ENCODE measurements at regions not wholly inside any gene's neighbourhood (a gene's known extent, or its start where the extent isn't known, plus 50 kb on each side); places are given as distances from the start of the nearest gene placed in this dataset.

DNA sequence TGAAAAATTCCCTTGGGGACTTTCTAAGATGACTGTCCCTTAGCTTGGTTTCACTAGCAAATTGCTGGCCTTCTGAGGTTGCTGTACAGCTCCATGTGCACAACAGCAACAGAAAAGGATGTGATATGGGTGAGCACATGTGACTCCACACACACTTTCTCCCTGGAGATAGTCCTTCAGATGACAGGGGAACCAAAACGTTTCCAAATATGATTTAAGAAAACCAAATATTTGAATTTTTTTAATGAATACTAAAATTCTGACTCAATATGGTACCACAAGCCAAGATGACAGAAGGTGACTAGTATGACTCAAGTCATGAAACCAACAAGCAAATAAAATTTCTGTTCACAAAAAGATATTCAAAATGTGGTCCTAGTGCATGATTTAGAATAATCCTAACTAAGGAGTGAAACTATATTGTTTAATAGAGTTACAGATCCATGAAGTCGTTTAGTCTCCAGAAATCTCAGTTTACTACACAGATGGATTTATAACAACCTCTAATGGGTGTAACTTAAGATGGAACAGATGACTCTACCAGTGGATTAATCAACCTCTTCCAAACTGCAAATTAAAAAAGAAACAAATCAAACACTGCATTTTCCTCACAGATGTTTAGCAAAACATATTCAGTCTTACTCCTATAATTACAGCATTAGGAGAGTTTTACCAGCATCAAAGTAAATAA lies 144.8 kb upstream of the PIK3R1 start:
- no peaks in the 10 kb centered on the region for H3K9me1 ChIP-seq (ENCODE audit: control insufficient read depth, extremely low read depth, insufficient read depth, low read length)
- H4K20me1 ChIP-seq (ENCODE audit: control insufficient read depth, extremely low read depth, insufficient read depth, low read length): no peaks in the 10 kb centered on the region
- dilution Hi-C loops (cut with MboI; ENCODE audit: extremely low pct_ligation_motif_present, low sequenced_read_pairs): no loop called here
- H3K27ac ChIP-seq (ENCODE audit: control insufficient read depth, insufficient read depth, low read length): no peak overlapping the region
- H3K4me2 ChIP-seq (ENCODE audit: control insufficient read depth, extremely low read depth, insufficient read depth, low read depth, low read length): no peak overlapping the region
- H3K36me3 ChIP-seq (ENCODE audit: control insufficient read depth in 2 of 2, extremely low read depth in 1 of 2, insufficient read depth in 2 of 2, low read length in 2 of 2): no peaks in the 10 kb centered on the region
- no peak overlapping the region for H2AFZ ChIP-seq (ENCODE audit: control insufficient read depth, low read length)
- no peak for DNase-seq (ENCODE audit: low read depth, low spot score)
- H3K4me3 ChIP-seq (ENCODE audit: control insufficient read depth in 2 of 3, extremely low read depth in 1 of 3, insufficient read depth in 2 of 3, low read depth in 1 of 3, low read length in 3 of 3): no peak overlapping the region
- H3K79me2 ChIP-seq (ENCODE audit: control insufficient read depth, insufficient read depth, low read length): no peaks in the 10 kb centered on the region
- H3K9me3 ChIP-seq (ENCODE audit: control insufficient read depth, low read depth, low read length): no peaks in the 10 kb centered on the region
- no peak overlapping the region for H3K9ac ChIP-seq (ENCODE audit: control insufficient read depth, extremely low read depth, insufficient read depth, low read length)
- H3K4me1 ChIP-seq (ENCODE audit: control insufficient read depth, extremely low read depth, insufficient read depth, low read length): no peaks in the 10 kb centered on the region
- TF ChIP-seq, protein P1, sequence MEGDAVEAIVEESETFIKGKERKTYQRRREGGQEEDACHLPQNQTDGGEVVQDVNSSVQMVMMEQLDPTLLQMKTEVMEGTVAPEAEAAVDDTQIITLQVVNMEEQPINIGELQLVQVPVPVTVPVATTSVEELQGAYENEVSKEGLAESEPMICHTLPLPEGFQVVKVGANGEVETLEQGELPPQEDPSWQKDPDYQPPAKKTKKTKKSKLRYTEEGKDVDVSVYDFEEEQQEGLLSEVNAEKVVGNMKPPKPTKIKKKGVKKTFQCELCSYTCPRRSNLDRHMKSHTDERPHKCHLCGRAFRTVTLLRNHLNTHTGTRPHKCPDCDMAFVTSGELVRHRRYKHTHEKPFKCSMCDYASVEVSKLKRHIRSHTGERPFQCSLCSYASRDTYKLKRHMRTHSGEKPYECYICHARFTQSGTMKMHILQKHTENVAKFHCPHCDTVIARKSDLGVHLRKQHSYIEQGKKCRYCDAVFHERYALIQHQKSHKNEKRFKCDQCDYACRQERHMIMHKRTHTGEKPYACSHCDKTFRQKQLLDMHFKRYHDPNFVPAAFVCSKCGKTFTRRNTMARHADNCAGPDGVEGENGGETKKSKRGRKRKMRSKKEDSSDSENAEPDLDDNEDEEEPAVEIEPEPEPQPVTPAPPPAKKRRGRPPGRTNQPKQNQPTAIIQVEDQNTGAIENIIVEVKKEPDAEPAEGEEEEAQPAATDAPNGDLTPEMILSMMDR (optimal IDR thresholded peaks at IDR 0.05 in 1 of 3, IDR thresholded peaks at IDR 0.05 in 1 of 3, conservative IDR thresholded peaks at IDR 0.05 in 1 of 3; ENCODE audit: extremely low read depth in 1 of 3, insufficient read depth in 2 of 3, low read length in 3 of 3): no peak
- TF ChIP-seq EZH2 (IDR thresholded peaks at IDR 0.05; ENCODE audit: low read length): no peak
- H3K27me3 ChIP-seq (ENCODE audit: control insufficient read depth, extremely low read depth, insufficient read depth, low read length): no peaks in the 10 kb centered on the region
- FAIRE-seq: no peak

DNA sequence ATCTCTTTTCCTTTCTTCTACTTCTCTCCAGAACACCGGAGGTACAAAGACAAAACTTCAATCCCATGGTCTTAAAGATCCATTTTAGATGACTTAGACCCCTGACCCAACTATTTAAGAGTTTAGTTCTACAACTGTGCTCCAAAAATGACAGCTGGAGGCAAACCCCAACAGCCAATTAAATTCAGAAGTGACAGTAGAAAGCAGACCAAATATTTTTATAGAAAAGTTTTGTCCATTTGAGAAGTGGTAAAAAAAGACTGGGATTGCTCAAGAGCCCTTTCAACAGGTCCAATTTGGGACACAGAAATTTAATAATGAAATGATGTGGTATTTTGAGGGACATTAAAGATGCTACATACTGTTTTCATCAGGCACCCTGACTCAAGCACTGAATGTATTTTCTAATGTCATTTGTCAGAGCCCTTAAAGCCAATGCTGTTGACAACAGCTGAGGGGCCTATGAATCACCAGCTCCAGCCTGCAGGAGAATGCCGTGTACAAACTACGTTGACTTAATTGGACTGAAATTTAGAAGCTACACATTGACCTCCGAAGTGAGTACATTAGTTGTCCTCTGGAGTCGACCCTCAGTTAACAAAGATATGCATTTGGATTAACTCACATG lies 147.5 kb upstream of the PIK3R1 start:
- Histone ChIP-seq H3K4me3 (ENCODE audit: control insufficient read depth in 2 of 3, extremely low read depth in 1 of 3, insufficient read depth in 2 of 3, low read depth in 1 of 3, low read length in 3 of 3) (no peak overlapping the region), H4K20me1 (ENCODE audit: control insufficient read depth, extremely low read depth, insufficient read depth, low read length) (no peaks in the 10 kb centered on the region), H3K27me3 (ENCODE audit: control insufficient read depth, extremely low read depth, insufficient read depth, low read length) (no peaks in the 10 kb centered on the region), H3K27ac (ENCODE audit: control insufficient read depth, insufficient read depth, low read length) (no peak overlapping the region), H3K9me1 (ENCODE audit: control insufficient read depth, extremely low read depth, insufficient read depth, low read length) (no peaks in the 10 kb centered on the region), H3K4me2 (ENCODE audit: control insufficient read depth, extremely low read depth, insufficient read depth, low read depth, low read length) (no peak overlapping the region), H3K4me1 (ENCODE audit: control insufficient read depth, extremely low read depth, insufficient read depth, low read length) (no peaks in the 10 kb centered on the region), H2AFZ (ENCODE audit: control insufficient read depth, low read length) (no peak overlapping the region), H3K9me3 (ENCODE audit: control insufficient read depth, low read depth, low read length) (no peaks in the 10 kb centered on the region), H3K9ac (ENCODE audit: control insufficient read depth, extremely low read depth, insufficient read depth, low read length) (no peak overlapping the region), H3K36me3 (ENCODE audit: control insufficient read depth in 2 of 2, extremely low read depth in 1 of 2, insufficient read depth in 2 of 2, low read length in 2 of 2) (no peaks in the 10 kb centered on the region), H3K79me2 (ENCODE audit: control insufficient read depth, insufficient read depth, low read length) (no peaks in the 10 kb centered on the region)
- dilution Hi-C loops (cut with MboI; ENCODE audit: extremely low pct_ligation_motif_present, low sequenced_read_pairs): no loop called here
- DNase-seq (ENCODE audit: low read depth, low spot score) (no peak), FAIRE-seq (no peak)
- TF ChIP-seq, protein P1 (optimal IDR thresholded peaks at IDR 0.05 in 1 of 3, IDR thresholded peaks at IDR 0.05 in 1 of 3, conservative IDR thresholded peaks at IDR 0.05 in 1 of 3; ENCODE audit: extremely low read depth in 1 of 3, insufficient read depth in 2 of 3, low read length in 3 of 3): no peak
- no peak for TF ChIP-seq EZH2 (IDR thresholded peaks at IDR 0.05; ENCODE audit: low read length)
